WTC11 (cell line): ENCODE measurements at regions not wholly inside any gene's neighbourhood (a gene's known extent, or its start where the extent isn't known, plus 50 kb on each side); places are given as distances from the start of the nearest gene placed in this dataset.

Experiments used
- ATAC-seq: fragments of 200-7000 bp; cut with Tn5 transposase; 2 replicates; pipeline ENCODE4 v1.10.0; 2021; ENCODE audit warnings: mild to moderate bottlenecking, moderate library complexity
- CTCF ChIA-PET: fragments of 300-600 bp; sonication (Branson Sonifier 250); formaldehyde crosslinking; loops from one replicate; lab custom pipeline; 2021; ENCODE audit warnings: antibody characterized with exemption; lab: Charles Lee
- POLR2A ChIA-PET: fragments of 350-600 bp; sonication (Branson Sonifier 250); formaldehyde crosslinking; loops from one replicate; lab custom pipeline; 2021; ENCODE audit warnings: antibody characterized with exemption; lab: Charles Lee
- DNase-seq: peaks from one replicate; pipeline ENCODE4 v3.0.0; 2021; ENCODE audit warnings: low spot score
- H3K27ac Mint-ChIP-seq: 2 replicates; pipeline ENCODE4 v1.8.0; 2021; ENCODE audit warnings: mixed read lengths
- H3K27me3 Mint-ChIP-seq: 2 replicates; pipeline ENCODE4 v1.8.0; 2021; ENCODE audit warnings: low read depth, mild to moderate bottlenecking, moderate library complexity, mixed read lengths
- H3K36me3 Mint-ChIP-seq: 2 replicates; pipeline ENCODE4 v1.8.0; 2021; ENCODE audit warnings: mixed read lengths
- H3K4me1 Mint-ChIP-seq: 2 replicates; pipeline ENCODE4 v1.8.0; 2022; ENCODE audit warnings: mixed read lengths
- H3K4me3 Mint-ChIP-seq: 2 replicates; pipeline ENCODE4 v1.8.0; 2021; ENCODE audit warnings: mild to moderate bottlenecking, moderate library complexity, mixed read lengths
- H3K9me3 Mint-ChIP-seq: 2 replicates; pipeline ENCODE4 v1.8.0; 2021; ENCODE audit warnings: mixed read lengths
- CBFB ChIP-seq: sonication (generic); formaldehyde crosslinking; IDR thresholded peaks from 2 replicates; pipeline ENCODE4 v1.8.1; 2022; ENCODE audit warnings: mild to moderate bottlenecking, low read depth, missing genetic modification reagents
- EMX1 ChIP-seq: fragments of 250-450 bp; sonication (Bioruptor Pico); IDR thresholded peaks from 2 replicates; pipeline ENCODE4 v1.8.0; 2021; ENCODE audit warnings: mild to moderate bottlenecking
- FOXK1 ChIP-seq: sonication (generic); formaldehyde crosslinking; IDR thresholded peaks from 2 replicates; pipeline ENCODE4 v1.8.0; 2022; ENCODE audit warnings: mild to moderate bottlenecking, moderate library complexity, missing genetic modification reagents
- FOXP1 ChIP-seq: sonication (generic); formaldehyde crosslinking; IDR thresholded peaks from 2 replicates; pipeline ENCODE4 v1.8.0; 2022; ENCODE audit warnings: missing genetic modification reagents, mild to moderate bottlenecking, moderate library complexity, borderline replicate concordance
- KAT7 ChIP-seq: sonication (generic); formaldehyde crosslinking; IDR thresholded peaks from 2 replicates; pipeline ENCODE4 v1.8.1; 2023; ENCODE audit warnings: missing genetic modification reagents, mild to moderate bottlenecking, borderline replicate concordance
- NFYB ChIP-seq: sonication (generic); formaldehyde crosslinking; conservative IDR thresholded peaks from 2 replicates; pipeline ENCODE4 v1.8.0; 2022; ENCODE audit warnings: low read depth, missing genetic modification reagents
- SMAD4 ChIP-seq: sonication (generic); formaldehyde crosslinking; IDR thresholded peaks from 2 replicates; pipeline ENCODE4 v1.8.0; 2022; ENCODE audit warnings: mild to moderate bottlenecking, missing genetic modification reagents
- TCF7 ChIP-seq: sonication (generic); formaldehyde crosslinking; IDR thresholded peaks from 2 replicates; pipeline ENCODE4 v1.8.0; 2022; ENCODE audit warnings: mild to moderate bottlenecking, low read depth, missing genetic modification reagents, moderate library complexity
- ZNF219 ChIP-seq: sonication (generic); formaldehyde crosslinking; IDR thresholded peaks from 2 replicates; pipeline ENCODE4 v1.8.0; 2023; ENCODE audit warnings: missing genetic modification reagents, mild to moderate bottlenecking, borderline replicate concordance
- ZNF263 ChIP-seq: sonication (generic); formaldehyde crosslinking; IDR thresholded peaks from 2 replicates; pipeline ENCODE4 v1.8.1; 2022; ENCODE audit warnings: low read depth, mild to moderate bottlenecking, moderate library complexity, missing genetic modification reagents
- ZNF423 ChIP-seq: fragments of 250-450 bp; sonication (Bioruptor Pico); IDR thresholded peaks from 2 replicates; pipeline ENCODE4 v2.1.2; 2022; ENCODE audit warnings: mild to moderate bottlenecking, moderate library complexity
- ZNF671 ChIP-seq: fragments of 250-450 bp; sonication (Bioruptor Pico); IDR thresholded peaks from 2 replicates; pipeline ENCODE4 v1.8.0; 2021; ENCODE audit warnings: mild to moderate bottlenecking
- TF ChIP-seq, protein P1 (sequence below): sonication (generic); formaldehyde crosslinking; IDR thresholded peaks from 2 replicates; pipeline ENCODE4 v1.8.0; 2022; ENCODE audit warnings: mild to moderate bottlenecking, missing genetic modification reagents
- TF ChIP-seq, protein P2 (sequence below): fragments of 250-450 bp; sonication (Bioruptor Pico); IDR thresholded peaks from 2 replicates; pipeline ENCODE4 v1.9.0; 2021; ENCODE audit warnings: moderate library complexity, mild to moderate bottlenecking, inconsistent platforms, borderline replicate concordance
- TF ChIP-seq, protein P3 (sequence below): sonication (generic); formaldehyde crosslinking; conservative IDR thresholded peaks from 2 replicates; pipeline ENCODE4 v1.8.1; 2022; ENCODE audit warnings: mild to moderate bottlenecking, missing genetic modification reagents
- TF ChIP-seq, protein P4 (sequence below): fragments of 250-450 bp; sonication (Bioruptor Pico); conservative IDR thresholded peaks from 2 replicates; pipeline ENCODE4 v1.9.0; 2021; ENCODE audit warnings: mild to moderate bottlenecking
- TF ChIP-seq, protein P5 (sequence below): sonication (generic); formaldehyde crosslinking; conservative IDR thresholded peaks from 2 replicates; pipeline ENCODE4 v1.8.1; 2023; ENCODE audit warnings: mild to moderate bottlenecking, low read depth, missing genetic modification reagents, moderate library complexity
- TF ChIP-seq, protein P6 (sequence below): sonication (generic); formaldehyde crosslinking; IDR thresholded peaks from 2 replicates; pipeline ENCODE4 v1.8.1; 2023; ENCODE audit warnings: mild to moderate bottlenecking, missing genetic modification reagents
- TF ChIP-seq, protein P7 (sequence below): sonication (generic); formaldehyde crosslinking; IDR thresholded peaks from 2 replicates; pipeline ENCODE4 v1.8.1; 2022; ENCODE audit warnings: missing genetic modification reagents, borderline replicate concordance
- TF ChIP-seq, protein P8 (sequence below): sonication (generic); formaldehyde crosslinking; IDR thresholded peaks from 2 replicates; pipeline ENCODE4 v1.8.1; 2023; ENCODE audit warnings: mild to moderate bottlenecking, moderate library complexity, missing genetic modification reagents

DNA sequence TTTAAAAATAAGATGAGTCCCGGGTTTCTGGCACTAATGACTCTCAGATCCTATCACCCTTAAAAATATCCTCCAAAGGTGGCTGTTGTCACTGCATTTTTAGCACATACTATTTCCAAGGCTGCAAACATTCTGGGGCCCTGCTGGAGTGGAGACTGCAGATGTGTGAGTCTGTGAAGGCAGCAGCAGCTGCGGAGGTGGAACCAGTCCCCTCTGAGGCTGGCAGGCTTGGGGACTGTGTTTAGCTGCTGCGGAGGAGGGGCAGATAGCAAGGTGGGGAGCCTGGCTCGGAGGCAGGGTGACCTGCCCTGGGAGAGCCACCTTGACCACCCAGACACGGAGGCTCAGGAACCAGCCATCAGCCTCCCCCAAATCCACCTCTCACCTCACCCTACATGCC lies 77.0 kb downstream of the C5orf15 start:
- no peak for TF ChIP-seq TCF7 (CRISPR knock-in tag)
- TF ChIP-seq, protein P1, sequence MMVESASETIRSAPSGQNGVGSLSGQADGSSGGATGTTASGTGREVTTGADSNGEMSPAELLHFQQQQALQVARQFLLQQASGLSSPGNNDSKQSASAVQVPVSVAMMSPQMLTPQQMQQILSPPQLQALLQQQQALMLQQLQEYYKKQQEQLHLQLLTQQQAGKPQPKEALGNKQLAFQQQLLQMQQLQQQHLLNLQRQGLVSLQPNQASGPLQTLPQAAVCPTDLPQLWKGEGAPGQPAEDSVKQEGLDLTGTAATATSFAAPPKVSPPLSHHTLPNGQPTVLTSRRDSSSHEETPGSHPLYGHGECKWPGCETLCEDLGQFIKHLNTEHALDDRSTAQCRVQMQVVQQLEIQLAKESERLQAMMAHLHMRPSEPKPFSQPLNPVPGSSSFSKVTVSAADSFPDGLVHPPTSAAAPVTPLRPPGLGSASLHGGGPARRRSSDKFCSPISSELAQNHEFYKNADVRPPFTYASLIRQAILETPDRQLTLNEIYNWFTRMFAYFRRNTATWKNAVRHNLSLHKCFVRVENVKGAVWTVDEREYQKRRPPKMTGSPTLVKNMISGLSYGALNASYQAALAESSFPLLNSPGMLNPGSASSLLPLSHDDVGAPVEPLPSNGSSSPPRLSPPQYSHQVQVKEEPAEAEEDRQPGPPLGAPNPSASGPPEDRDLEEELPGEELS: no peak
- TF ChIP-seq ZNF671 (CRISPR knock-in tag): no peak
- TF ChIP-seq, protein P2, sequence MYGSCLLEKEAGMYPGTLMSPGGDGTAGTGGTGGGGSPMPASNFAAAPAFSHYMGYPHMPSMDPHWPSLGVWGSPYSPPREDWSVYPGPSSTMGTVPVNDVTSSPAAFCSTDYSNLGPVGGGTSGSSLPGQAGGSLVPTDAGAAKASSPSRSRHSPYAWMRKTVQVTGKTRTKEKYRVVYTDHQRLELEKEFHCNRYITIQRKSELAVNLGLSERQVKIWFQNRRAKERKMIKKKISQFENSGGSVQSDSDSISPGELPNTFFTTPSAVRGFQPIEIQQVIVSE (CRISPR knock-in tag): no peak
- TF ChIP-seq, protein P3, sequence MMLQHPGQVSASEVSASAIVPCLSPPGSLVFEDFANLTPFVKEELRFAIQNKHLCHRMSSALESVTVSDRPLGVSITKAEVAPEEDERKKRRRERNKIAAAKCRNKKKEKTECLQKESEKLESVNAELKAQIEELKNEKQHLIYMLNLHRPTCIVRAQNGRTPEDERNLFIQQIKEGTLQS (CRISPR knock-in tag): no peak
- TF ChIP-seq, protein P4, sequence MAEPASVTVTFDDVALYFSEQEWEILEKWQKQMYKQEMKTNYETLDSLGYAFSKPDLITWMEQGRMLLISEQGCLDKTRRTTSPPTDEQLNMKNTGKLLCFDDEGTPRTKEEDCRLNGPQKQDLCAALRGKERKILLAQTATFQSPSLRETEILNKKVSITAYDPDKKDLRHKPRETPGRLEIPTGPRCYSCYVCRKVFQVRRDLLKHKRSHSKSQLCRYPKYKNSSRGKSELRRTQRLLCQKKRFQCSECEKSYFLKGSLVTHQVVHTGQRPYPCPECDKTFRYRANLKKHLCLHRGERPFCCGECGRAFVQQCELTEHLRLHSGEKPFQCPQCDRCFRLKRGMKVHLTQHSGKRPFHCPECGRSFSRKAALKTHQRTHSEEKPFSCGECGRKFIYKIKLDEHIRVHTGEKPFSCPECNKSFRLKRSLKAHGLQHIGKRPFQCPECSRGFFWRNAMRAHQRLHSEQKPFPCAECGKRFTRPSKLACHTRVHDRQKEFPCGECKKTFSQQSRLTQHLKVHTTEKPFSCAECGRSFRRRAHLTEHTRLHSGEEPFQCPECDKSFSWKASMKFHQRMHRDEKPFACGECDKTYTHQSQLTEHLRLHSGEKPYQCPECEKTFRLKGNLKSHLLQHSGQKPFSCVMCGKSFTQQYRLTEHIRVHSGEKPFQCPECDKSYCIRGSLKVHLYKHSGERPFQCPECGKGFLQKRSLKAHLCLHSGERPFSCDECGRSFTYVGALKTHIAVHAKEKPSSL (CRISPR knock-in tag): no peak
- TF ChIP-seq CBFB (CRISPR knock-in tag): no peak
- TF ChIP-seq, protein P5, sequence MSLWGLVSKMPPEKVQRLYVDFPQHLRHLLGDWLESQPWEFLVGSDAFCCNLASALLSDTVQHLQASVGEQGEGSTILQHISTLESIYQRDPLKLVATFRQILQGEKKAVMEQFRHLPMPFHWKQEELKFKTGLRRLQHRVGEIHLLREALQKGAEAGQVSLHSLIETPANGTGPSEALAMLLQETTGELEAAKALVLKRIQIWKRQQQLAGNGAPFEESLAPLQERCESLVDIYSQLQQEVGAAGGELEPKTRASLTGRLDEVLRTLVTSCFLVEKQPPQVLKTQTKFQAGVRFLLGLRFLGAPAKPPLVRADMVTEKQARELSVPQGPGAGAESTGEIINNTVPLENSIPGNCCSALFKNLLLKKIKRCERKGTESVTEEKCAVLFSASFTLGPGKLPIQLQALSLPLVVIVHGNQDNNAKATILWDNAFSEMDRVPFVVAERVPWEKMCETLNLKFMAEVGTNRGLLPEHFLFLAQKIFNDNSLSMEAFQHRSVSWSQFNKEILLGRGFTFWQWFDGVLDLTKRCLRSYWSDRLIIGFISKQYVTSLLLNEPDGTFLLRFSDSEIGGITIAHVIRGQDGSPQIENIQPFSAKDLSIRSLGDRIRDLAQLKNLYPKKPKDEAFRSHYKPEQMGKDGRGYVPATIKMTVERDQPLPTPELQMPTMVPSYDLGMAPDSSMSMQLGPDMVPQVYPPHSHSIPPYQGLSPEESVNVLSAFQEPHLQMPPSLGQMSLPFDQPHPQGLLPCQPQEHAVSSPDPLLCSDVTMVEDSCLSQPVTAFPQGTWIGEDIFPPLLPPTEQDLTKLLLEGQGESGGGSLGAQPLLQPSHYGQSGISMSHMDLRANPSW (CRISPR knock-in tag): no peak
- TF ChIP-seq, protein P6, sequence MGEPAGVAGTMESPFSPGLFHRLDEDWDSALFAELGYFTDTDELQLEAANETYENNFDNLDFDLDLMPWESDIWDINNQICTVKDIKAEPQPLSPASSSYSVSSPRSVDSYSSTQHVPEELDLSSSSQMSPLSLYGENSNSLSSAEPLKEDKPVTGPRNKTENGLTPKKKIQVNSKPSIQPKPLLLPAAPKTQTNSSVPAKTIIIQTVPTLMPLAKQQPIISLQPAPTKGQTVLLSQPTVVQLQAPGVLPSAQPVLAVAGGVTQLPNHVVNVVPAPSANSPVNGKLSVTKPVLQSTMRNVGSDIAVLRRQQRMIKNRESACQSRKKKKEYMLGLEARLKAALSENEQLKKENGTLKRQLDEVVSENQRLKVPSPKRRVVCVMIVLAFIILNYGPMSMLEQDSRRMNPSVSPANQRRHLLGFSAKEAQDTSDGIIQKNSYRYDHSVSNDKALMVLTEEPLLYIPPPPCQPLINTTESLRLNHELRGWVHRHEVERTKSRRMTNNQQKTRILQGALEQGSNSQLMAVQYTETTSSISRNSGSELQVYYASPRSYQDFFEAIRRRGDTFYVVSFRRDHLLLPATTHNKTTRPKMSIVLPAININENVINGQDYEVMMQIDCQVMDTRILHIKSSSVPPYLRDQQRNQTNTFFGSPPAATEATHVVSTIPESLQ (CRISPR knock-in tag): no peak
- no peak for TF ChIP-seq ZNF423 (CRISPR knock-in tag)
- TF ChIP-seq ZNF219 (CRISPR knock-in tag): no peak
- TF ChIP-seq ZNF263 (CRISPR knock-in tag): no peak
- TF ChIP-seq, protein P7, sequence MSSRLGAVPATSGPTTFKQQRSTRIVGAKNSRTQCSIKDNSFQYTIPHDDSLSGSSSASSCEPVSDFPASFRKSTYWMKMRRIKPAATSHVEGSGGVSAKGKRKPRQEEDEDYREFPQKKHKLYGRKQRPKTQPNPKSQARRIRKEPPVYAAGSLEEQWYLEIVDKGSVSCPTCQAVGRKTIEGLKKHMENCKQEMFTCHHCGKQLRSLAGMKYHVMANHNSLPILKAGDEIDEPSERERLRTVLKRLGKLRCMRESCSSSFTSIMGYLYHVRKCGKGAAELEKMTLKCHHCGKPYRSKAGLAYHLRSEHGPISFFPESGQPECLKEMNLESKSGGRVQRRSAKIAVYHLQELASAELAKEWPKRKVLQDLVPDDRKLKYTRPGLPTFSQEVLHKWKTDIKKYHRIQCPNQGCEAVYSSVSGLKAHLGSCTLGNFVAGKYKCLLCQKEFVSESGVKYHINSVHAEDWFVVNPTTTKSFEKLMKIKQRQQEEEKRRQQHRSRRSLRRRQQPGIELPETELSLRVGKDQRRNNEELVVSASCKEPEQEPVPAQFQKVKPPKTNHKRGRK: no peak
- TF ChIP-seq SMAD4: no peak
- TF ChIP-seq KAT7: no peak
- no peak for TF ChIP-seq FOXK1 (CRISPR knock-in tag)
- TF ChIP-seq NFYB (CRISPR knock-in tag): no peak
- no peak for TF ChIP-seq FOXP1 (CRISPR knock-in tag)
- TF ChIP-seq, protein P8, sequence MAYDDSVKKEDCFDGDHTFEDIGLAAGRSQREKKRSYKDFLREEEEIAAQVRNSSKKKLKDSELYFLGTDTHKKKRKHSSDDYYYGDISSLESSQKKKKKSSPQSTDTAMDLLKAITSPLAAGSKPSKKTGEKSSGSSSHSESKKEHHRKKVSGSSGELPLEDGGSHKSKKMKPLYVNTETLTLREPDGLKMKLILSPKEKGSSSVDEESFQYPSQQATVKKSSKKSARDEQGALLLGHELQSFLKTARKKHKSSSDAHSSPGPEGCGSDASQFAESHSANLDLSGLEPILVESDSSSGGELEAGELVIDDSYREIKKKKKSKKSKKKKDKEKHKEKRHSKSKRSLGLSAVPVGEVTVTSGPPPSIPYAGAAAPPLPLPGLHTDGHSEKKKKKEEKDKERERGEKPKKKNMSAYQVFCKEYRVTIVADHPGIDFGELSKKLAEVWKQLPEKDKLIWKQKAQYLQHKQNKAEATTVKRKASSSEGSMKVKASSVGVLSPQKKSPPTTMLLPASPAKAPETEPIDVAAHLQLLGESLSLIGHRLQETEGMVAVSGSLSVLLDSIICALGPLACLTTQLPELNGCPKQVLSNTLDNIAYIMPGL (CRISPR knock-in tag): no peak
- TF ChIP-seq EMX1 (CRISPR knock-in tag): no peak
- H3K36me3 Mint-ChIP-seq: no peaks in the 10 kb centered on the region
- no peaks in the 10 kb centered on the region for H3K9me3 Mint-ChIP-seq
- H3K4me1 Mint-ChIP-seq: no peaks in the 10 kb centered on the region
- ATAC-seq (no peak), DNase-seq (no peak)
- H3K4me3 Mint-ChIP-seq: no peak overlapping the region
- H3K27ac Mint-ChIP-seq: no peak overlapping the region
- ChIA-PET CTCF (no interaction called here), POLR2A (no interaction called here)
- H3K27me3 Mint-ChIP-seq: no peaks in the 10 kb centered on the region
